GM18502 (cell line): ENCODE measurements at regions not wholly inside any gene's neighbourhood (a gene's known extent, or its start where the extent isn't known, plus 50 kb on each side); places are given as distances from the start of the nearest gene placed in this dataset.

ENCODE experiments used
- ATAC-seq: cut with Tn5 transposase; IDR thresholded peaks from one replicate; pipeline ENCODE4 v1.9.1; 2021; ENCODE audit warnings: mild to moderate bottlenecking; ENCODE audit not compliant: unreplicated experiment, poor library complexity

GRCh38 chr2:8543383-8544170 lies 138.3 kb upstream of the ID2 start:
- peak; percentile 73 for ATAC-seq

- no peak for ATAC-seq
Measured at GRCh38 chr2:8544171-8544785, 137.6 kb upstream of the ID2 start.

GRCh38 chr2:8544786-8545694 lies 136.8 kb upstream of the ID2 start:
- ATAC-seq: peak; percentile 54

DNA sequence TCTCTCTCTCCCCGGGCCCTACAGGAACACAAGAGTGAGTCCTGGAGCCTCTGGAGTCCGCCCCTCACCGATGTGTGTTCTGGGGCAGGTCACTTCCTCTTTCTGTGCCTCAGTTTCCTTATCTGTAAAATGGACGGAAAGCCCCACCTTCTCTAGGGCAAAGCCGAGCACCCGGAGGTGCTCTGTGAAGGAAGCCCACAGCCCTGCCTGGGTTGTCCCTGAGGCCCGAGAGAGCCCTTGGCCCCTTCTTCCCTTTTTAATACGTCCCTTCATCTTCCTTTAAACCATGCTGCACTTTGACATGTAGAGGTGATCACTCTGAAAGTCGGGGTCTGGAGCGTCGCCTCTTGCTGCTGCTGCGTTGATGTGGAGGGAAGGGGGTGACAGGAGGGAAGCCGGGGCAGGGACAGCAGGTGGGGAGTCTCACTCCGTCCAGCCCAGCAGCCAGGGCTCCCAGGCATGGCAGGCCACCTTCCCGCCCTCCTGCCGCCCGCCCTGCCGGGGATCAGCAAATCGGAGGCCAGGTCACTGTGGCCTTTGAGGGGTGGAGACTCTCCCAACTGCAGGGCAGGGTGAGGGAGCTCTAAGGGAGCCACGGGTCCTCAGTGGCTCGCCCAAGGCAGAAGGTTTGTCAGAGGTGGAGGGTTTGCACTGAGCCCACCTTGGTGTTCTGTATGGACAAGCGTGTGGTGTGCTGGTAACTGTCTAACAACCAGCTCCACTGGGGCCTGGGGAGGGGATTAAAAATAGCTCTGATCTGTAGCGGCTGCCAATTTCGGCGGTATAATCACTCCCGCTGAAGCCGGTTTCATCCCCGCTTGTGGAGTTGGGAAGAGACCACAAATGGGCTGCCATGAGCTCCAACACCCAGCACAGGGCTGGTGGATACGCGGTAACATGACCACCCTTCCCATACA lies 135.9 kb upstream of the ID2 start:
- no peak for ATAC-seq

- ATAC-seq: no peak
Measured at GRCh38 chr2:8546612-8547283, 135.1 kb upstream of the ID2 start.

DNA sequence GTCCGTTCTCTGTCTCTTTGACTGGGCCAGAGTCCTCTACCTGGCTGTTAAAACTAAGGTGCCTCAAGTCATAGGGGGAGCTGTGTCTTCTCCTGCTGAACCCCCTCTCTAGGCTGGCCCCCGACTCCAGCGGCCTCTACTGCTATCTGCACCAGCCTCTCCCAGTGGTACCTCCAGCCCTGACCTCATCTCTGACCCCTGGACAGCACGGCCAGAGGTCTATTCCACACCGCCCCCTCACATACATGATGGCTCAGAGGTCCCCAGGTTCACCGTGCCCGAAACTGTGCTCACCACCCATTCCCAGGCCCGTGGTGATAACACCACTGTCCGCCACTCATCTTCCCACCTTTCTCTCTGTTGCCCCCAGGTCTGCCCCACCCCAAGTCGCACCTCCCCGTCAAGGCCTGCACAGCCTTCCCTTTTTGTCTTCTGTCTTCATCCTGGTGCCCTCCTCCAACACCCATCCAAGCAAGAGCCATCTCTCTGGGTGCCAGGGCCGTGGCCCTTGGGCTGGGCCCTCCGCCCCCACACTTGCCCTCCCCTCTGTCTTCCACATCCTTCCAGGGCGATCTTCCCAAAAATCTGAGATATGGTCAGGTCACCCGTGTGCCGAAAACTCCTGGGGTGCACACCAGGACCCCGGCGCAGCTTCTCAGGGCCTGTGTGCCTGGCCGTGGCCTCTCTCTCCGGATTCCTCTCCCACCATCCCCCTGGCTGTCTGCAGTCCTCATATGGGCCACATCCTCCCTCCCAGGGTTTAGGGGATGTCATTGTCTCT lies 134.4 kb upstream of the ID2 start:
- no peak for ATAC-seq

DNA sequence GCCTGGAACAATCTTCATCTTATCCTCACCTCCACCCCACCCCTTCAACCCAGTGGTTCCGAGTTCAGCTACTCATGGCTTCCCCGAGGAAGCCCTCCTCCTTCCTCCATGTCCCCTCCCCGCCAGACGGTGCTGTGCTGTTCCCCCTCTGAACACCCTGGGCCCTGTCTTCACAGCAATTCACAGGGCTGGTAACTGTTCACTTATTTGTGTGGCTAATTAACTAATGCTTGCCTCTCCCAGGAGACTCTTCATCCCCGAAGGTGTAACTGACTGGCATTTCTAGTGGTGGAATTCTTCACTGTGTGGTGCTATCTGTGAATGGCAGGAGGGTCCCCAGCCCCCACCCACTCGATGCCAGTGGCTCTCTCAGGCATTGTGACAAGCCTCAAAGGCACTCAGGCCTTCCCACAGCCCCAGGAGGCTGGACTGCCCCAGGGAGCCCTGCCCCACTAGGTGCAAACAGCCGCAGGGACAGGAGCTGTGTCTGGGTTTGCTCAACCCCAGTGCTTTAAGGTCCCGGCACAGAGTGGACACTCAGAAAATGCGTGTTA lies 133.7 kb upstream of the ID2 start:
- ATAC-seq: no peak

GRCh38 chr2:8548619-8549150 lies 133.2 kb upstream of the ID2 start:
- ATAC-seq: no peak

DNA sequence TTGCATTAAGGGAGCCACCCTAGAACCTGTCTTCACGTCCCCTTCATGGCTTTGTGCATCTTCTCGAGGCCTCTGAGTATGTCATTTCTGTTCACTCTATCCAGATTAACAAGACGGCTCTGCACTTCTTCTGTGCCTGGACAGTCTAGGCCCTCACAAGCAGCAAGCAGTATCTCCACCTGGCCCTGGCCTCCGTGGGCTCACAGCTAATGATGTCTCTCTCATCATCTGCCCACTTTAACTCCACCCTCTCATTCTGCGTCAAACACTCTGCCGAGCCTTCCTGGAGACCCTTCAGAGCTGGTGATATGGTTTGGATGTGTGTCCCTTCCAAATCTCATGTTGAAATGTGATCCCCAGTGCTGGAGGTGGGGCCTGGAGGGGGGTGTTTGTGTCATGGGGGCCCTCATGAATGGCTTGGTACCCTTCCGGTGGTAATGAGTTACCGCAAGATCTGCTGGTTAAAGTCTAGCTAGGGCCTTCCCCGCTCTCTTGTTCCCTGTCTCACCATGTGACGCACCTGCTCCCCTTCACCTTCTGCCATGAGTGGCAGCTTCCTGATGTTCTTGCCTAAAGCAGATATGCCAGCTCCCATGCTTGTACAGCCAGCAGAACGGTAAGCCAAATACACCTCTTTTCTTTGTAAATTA lies 132.5 kb upstream of the ID2 start:
- ATAC-seq: no peak

DNA sequence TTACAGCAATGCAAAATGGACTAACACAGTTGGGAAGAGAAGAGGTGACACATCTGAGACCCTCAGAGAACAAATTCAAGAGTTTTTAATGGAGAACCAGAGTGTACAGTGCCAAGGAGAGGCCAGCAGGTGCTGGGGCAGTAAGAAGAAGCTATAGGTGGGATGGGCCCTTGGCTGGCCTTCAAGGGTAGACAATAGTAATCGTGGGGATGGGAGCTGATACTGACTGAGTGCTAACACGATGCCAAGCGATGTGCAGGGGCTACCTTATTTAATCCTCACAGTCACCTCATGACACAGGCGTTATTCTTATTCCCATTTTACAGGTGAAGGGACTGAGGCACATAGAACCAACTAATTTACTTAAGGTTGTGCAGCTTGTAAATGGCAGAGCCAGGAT lies 131.9 kb upstream of the ID2 start:
- no peak for ATAC-seq

- ATAC-seq: no peak
Measured at GRCh38 chr2:8550481-8550880, 131.4 kb upstream of the ID2 start.

DNA sequence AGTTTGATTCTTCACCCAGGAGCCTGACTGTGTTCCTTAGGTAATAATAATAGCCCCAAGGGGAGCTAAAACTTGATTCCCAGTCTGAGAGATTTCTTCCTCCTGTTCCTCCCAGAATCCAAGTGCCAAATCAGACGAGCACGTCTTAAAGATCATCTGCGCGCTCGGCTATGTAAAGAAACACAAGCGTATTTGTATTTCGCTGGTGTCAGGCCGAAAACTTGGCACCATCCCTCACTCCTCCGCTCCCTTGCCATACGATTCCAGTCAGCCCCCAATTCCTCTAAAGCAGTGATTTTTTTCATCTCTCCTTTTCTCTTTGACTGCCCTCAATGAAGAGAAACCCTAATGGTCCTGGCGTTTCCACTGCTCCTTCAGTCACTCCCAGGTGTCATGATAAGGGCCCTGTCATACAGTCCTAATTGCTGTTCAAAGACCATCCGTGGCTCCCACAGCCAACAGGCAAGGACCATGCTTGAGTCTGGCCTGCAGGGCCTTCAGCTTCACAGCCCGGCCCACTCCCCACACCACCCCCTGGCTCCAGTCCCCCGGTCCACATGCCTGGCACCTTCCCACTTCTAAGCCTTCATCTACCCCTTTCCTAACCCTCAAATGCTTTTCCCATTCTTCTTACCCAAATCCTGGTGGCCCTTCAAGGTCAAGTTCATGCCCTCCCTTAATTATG lies 130.8 kb upstream of the ID2 start:
- ATAC-seq: no peak

- ATAC-seq: peak; percentile 86
Measured at GRCh38 chr2:8551622-8552074, 130.2 kb upstream of the ID2 start.

- ATAC-seq: peak; percentile 55
Measured at GRCh38 chr2:8552293-8552801, 129.5 kb upstream of the ID2 start.

GRCh38 chr2:8553643-8554042 lies 128.2 kb upstream of the ID2 start:
- no peak for ATAC-seq

DNA sequence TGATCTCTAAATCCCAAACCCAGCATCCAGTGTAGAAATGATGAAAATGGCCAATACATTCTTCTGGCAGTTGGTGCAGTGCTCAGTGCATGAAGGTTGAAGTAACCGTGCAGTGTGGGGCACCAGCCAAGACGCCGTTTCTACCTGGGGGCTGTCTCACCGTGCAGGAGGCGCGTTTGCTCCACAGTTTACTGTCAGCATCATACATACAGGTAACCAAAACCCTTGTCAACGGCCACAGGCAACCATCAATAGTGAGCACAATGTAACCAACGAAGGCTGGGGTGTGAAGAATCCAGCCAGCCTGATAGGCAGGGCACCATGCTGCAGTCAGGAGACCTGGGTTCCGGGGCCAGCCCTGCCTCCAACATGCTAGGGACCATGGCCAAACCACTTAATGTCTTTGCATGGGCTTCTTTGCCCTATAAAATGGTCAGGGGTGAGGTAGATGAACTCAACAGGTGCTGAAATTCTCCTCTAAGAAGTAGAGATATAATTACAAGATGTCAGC lies 127.5 kb upstream of the ID2 start:
- ATAC-seq: no peak

DNA sequence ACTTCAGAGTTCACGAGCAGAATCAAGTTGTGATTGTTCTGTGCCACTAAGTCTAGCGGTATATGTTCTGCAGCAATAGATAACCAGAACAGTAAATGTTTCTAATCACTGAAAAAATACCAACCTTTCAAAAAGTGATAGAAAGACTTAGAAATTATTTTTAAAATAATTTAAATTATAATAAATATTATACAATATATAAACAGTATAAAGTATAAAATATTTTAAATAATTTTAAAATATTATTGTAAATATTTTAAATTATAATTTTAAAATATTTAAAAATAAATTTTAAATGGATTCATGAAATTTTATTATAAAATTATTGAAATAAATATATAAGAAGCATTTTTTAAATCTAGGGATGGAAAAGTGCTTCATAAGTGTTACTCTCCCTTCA lies 126.3 kb upstream of the ID2 start:
- no peak for ATAC-seq
